ENCODE measurements at regions not wholly inside any gene's neighbourhood (a gene's known extent, or its start where the extent isn't known, plus 50 kb on each side); places are given as distances from the start of the nearest gene placed in this dataset.

- TF ChIP-seq CTCF (IDR thresholded peaks at IDR 0.05 in 2 of 3, conservative IDR thresholded peaks at IDR 0.05 in 1 of 3; ENCODE audit: borderline replicate concordance in 1 of 3, insufficient read depth in 1 of 3, low read depth in 2 of 3, low read length in 2 of 3) (no peak), MAX (IDR thresholded peaks at IDR 0.05) (no peak), CEBPB (IDR thresholded peaks at IDR 0.05; ENCODE audit: low read depth) (no peak), RAD21 (IDR thresholded peaks at IDR 0.05; ENCODE audit: low read depth) (no peak)
Measured at GRCh38 chrX:130545796-130546195, 144.0 kb downstream of the RBMX2 start.
